ENCODE measurements at regions not wholly inside any gene's neighbourhood (a gene's known extent, or its start where the extent isn't known, plus 50 kb on each side); places are given as distances from the start of the nearest gene placed in this dataset.

- DNase-seq = no peak
Observed at GRCh38 chr11:71070490-71071453, 181.6 kb downstream of the SHANK2 start.

- DNase-seq = no peak
Observed at GRCh38 chr11:71068963-71069362, 183.4 kb downstream of the SHANK2 start.

- no peak for DNase-seq
Observed at GRCh38 chr11:71067753-71068152, 184.6 kb downstream of the SHANK2 start.

GRCh38 chr11:71066311-71066710, 186.1 kb downstream of the SHANK2 start:
- DNase-seq = no peak

GRCh38 chr11:71065841-71066240, 186.5 kb downstream of the SHANK2 start:
- DNase-seq = no peak

- DNase-seq = no peak
Observed at GRCh38 chr11:71064702-71065515, 187.5 kb downstream of the SHANK2 start.

- no peak for DNase-seq
Observed at GRCh38 chr11:71064183-71064582, 188.2 kb downstream of the SHANK2 start.

GRCh38 chr11:71063129-71063528, 189.2 kb downstream of the SHANK2 start:
- DNase-seq = no peak

- no peak for DNase-seq
Observed at GRCh38 chr11:71062199-71062598, 190.2 kb downstream of the SHANK2 start.

GRCh38 chr11:71060391-71060791, 192.0 kb downstream of the SHANK2 start:
- DNase-seq = no peak

- DNase-seq = no peak
Observed at GRCh38 chr11:71059662-71060061, 192.7 kb downstream of the SHANK2 start.

- DNase-seq = no peak
Observed at GRCh38 chr11:71055925-71056324, 196.5 kb downstream of the SHANK2 start.
